ENCODE measurements at regions not wholly inside any gene's neighbourhood (a gene's known extent, or its start where the extent isn't known, plus 50 kb on each side); places are given as distances from the start of the nearest gene placed in this dataset.
"Not testable (repeated sequence)": the region's sequence is repeated elsewhere in the genome, so short reads cannot be mapped to it uniquely, and the experiment has no call there.

- Histone ChIP-seq H3K27ac (no peak overlapping the region), H3K27me3 (no peaks in the 10 kb centered on the region), H3K4me3 (no peak overlapping the region), H3K4me1 (peaks cover 36% of the 10 kb centered on the region), H3K36me3 (no peaks in the 10 kb centered on the region), H3K9me3 (no peaks in the 10 kb centered on the region)
- TF ChIP-seq POLR2AphosphoS5 (IDR thresholded peaks at IDR 0.05; ENCODE audit: insufficient read depth in 1 of 2, low read depth in 1 of 2): no peak
- TF ChIP-seq CTCF (IDR thresholded peaks at IDR 0.05): no peak
- no peak for TF ChIP-seq POLR2A (IDR thresholded peaks at IDR 0.05)
- DNase-seq (ENCODE audit: extremely low spot score in 2 of 2): no peak
- intact Hi-C loops (cut with DNase I): no loop called here
Measured at GRCh38 chr22:40094485-40094884, 83.2 kb upstream of the TNRC6B start.

- intact Hi-C loops (cut with DNase I); H3K27ac ChIP-seq; H3K4me3 ChIP-seq; H3K36me3 ChIP-seq; H3K9me3 ChIP-seq; H3K27me3 ChIP-seq; DNase-seq (ENCODE audit: extremely low spot score in 2 of 2): not testable (repeated sequence)
- peaks cover 33% of the 10 kb centered on the region for H3K4me1 ChIP-seq
Measured at GRCh38 chr22:40099887-40100286, 77.8 kb upstream of the TNRC6B start.

GRCh38 chr22:40105755-40106154 is 72.0 kb upstream of the TNRC6B start:
- H3K36me3 ChIP-seq: no peaks in the 10 kb centered on the region
- no peak for DNase-seq (ENCODE audit: extremely low spot score in 2 of 2)
- TF ChIP-seq POLR2A (IDR thresholded peaks at IDR 0.05) (no peak), POLR2AphosphoS5 (IDR thresholded peaks at IDR 0.05; ENCODE audit: insufficient read depth in 1 of 2, low read depth in 1 of 2) (no peak), CTCF (IDR thresholded peaks at IDR 0.05) (no peak)
- H3K4me3 ChIP-seq: no peak overlapping the region
- no peaks in the 10 kb centered on the region for H3K27me3 ChIP-seq
- no peaks in the 10 kb centered on the region for H3K9me3 ChIP-seq
- H3K4me1 ChIP-seq: peaks cover 44% of the 10 kb centered on the region
- H3K27ac ChIP-seq: no peak overlapping the region
- intact Hi-C loops (cut with DNase I): no loop called here

GRCh38 chr22:40107244-40107643 is 70.5 kb upstream of the TNRC6B start:
- Histone ChIP-seq H3K4me3 (peak overlapping the region; percentile 28 to 37), H3K9me3 (no peaks in the 10 kb centered on the region), H3K27me3 (no peaks in the 10 kb centered on the region), H3K4me1 (peaks cover 39% of the 10 kb centered on the region), H3K36me3 (no peaks in the 10 kb centered on the region), H3K27ac (peak overlapping the region; percentile 70)
- TF ChIP-seq CTCF (IDR thresholded peaks at IDR 0.05) (no peak), POLR2A (IDR thresholded peaks at IDR 0.05) (no peak), POLR2AphosphoS5 (IDR thresholded peaks at IDR 0.05; ENCODE audit: insufficient read depth in 1 of 2, low read depth in 1 of 2) (no peak)
- no peak for DNase-seq (ENCODE audit: extremely low spot score in 2 of 2)
- intact Hi-C loops (cut with DNase I): no loop called here

- Histone ChIP-seq H3K4me3 (peak overlapping the region; percentile 28 to 37), H3K4me1 (peaks cover 39% of the 10 kb centered on the region), H3K36me3 (no peaks in the 10 kb centered on the region), H3K27me3 (no peaks in the 10 kb centered on the region), H3K9me3 (no peaks in the 10 kb centered on the region), H3K27ac (peak overlapping the region; percentile 70)
- intact Hi-C loops (cut with DNase I): no loop called here
- TF ChIP-seq POLR2A (IDR thresholded peaks at IDR 0.05) (no peak), CTCF (IDR thresholded peaks at IDR 0.05) (no peak), POLR2AphosphoS5 (IDR thresholded peaks at IDR 0.05; ENCODE audit: insufficient read depth in 1 of 2, low read depth in 1 of 2) (peak in 1 of 2 donors; percentile 40)
- DNase-seq (ENCODE audit: extremely low spot score in 2 of 2): no peak
Measured at GRCh38 chr22:40107851-40108378, 69.8 kb upstream of the TNRC6B start.
